H9 (cell line): ENCODE measurements at regions not wholly inside any gene's neighbourhood (a gene's known extent, or its start where the extent isn't known, plus 50 kb on each side); places are given as distances from the start of the nearest gene placed in this dataset.

ENCODE experiments used
- DNase-seq: peaks from one replicate; pipeline ENCODE4 v3.0.0-alpha.2; 2017
- H2AFZ ChIP-seq: one replicate; pipeline ENCODE4 v1.6.1; 2013; ENCODE audit warnings: mild to moderate bottlenecking, low read length, control low read depth, moderate library complexity
- H2AK5ac ChIP-seq: 2 replicates; pipeline ENCODE4 v1.6.1; 2013; ENCODE audit warnings: low read length, control low read depth, mixed read lengths; ENCODE audit not compliant: insufficient read length
- H2BK120ac ChIP-seq: one replicate; pipeline ENCODE4 v1.6.1; 2013; ENCODE audit warnings: low read depth, mild to moderate bottlenecking, low read length, control low read depth, inconsistent platforms; ENCODE audit not compliant: poor library complexity, severe bottlenecking
- H2BK12ac ChIP-seq: 2 replicates; pipeline ENCODE4 v1.6.1; 2013; ENCODE audit warnings: low read length, control low read depth, mixed read lengths, low read depth; ENCODE audit not compliant: insufficient read length
- H2BK15ac ChIP-seq: 2 replicates; pipeline ENCODE4 v1.6.1; 2013; ENCODE audit warnings: low read depth, low read length, control low read depth
- H2BK20ac ChIP-seq: one replicate; pipeline ENCODE4 v1.6.1; 2013; ENCODE audit warnings: low read depth, mild to moderate bottlenecking, low read length, control low read depth, inconsistent platforms; ENCODE audit not compliant: poor library complexity, severe bottlenecking
- H2BK5ac ChIP-seq: 2 replicates; pipeline ENCODE4 v1.6.1; 2013; ENCODE audit warnings: low read length, control low read depth, mixed read lengths; ENCODE audit not compliant: insufficient read length
- H3K14ac ChIP-seq: 2 replicates; pipeline ENCODE4 v1.6.1; 2013; ENCODE audit warnings: low read length, control low read depth; ENCODE audit not compliant: insufficient read depth
- H3K18ac ChIP-seq: 2 replicates; pipeline ENCODE4 v1.6.1; 2013; ENCODE audit warnings: low read depth, mild to moderate bottlenecking, mixed read lengths, low read length, control low read depth; ENCODE audit not compliant: insufficient read length
- H3K23ac ChIP-seq: 2 replicates; pipeline ENCODE4 v1.6.1; 2013; ENCODE audit warnings: low read length, control low read depth, mixed read lengths, low read depth; ENCODE audit not compliant: insufficient read length
- H3K23me2 ChIP-seq: 2 replicates; pipeline ENCODE4 v1.6.1; 2013; ENCODE audit warnings: low read depth, mild to moderate bottlenecking, mixed read lengths, low read length, control low read depth; ENCODE audit not compliant: insufficient read length, poor library complexity, severe bottlenecking
- H3K27ac ChIP-seq: 2 replicates; pipeline ENCODE4 v1.5.1; 2013; ENCODE audit warnings: low read length, control low read depth, mixed read lengths, low read depth; ENCODE audit not compliant: insufficient read length
- H3K27me3 ChIP-seq: 2 replicates; pipeline ENCODE4 v1.6.1; 2013; ENCODE audit warnings: low read length, control low read depth, inconsistent platforms; ENCODE audit not compliant: insufficient read depth
- H3K4ac ChIP-seq: 2 replicates; pipeline ENCODE4 v1.6.1; 2013; ENCODE audit warnings: low read depth, mild to moderate bottlenecking, control low read depth, inconsistent platforms, low read length, moderate library complexity
- H3K4me1 ChIP-seq: 2 replicates; pipeline ENCODE4 v1.6.1; 2013; ENCODE audit warnings: low read length, control low read depth, inconsistent platforms; ENCODE audit not compliant: insufficient read depth
- H3K4me2 ChIP-seq: 2 replicates; pipeline ENCODE4 v1.6.1; 2013; ENCODE audit warnings: low read length, control low read depth, mixed read lengths; ENCODE audit not compliant: insufficient read length, insufficient read depth
- H3K56ac ChIP-seq: 2 replicates; pipeline ENCODE4 v1.6.1; 2013; ENCODE audit warnings: low read depth, mild to moderate bottlenecking, mixed read lengths, low read length, control low read depth; ENCODE audit not compliant: insufficient read length
- H3K79me1 ChIP-seq: 2 replicates; pipeline ENCODE4 v1.6.1; 2013; ENCODE audit warnings: low read depth, mild to moderate bottlenecking, moderate library complexity, low read length, control low read depth, inconsistent platforms; ENCODE audit not compliant: insufficient read depth, poor library complexity, severe bottlenecking
- H3K79me2 ChIP-seq: 2 replicates; pipeline ENCODE4 v1.6.1; 2013; ENCODE audit warnings: low read length, control low read depth, inconsistent platforms; ENCODE audit not compliant: insufficient read depth
- H3K9ac ChIP-seq: 2 replicates; pipeline ENCODE4 v1.6.1; 2013; ENCODE audit warnings: low read length, control low read depth, mixed read lengths; ENCODE audit not compliant: insufficient read length; ENCODE audit errors: extremely low read depth
- H3K9me3 ChIP-seq: one replicate; pipeline ENCODE4 v1.6.1; 2013; ENCODE audit warnings: low read depth, low read length, inconsistent platforms; ENCODE audit not compliant: control insufficient read depth
- H3T11ph ChIP-seq: one replicate; pipeline ENCODE4 v1.6.1; 2013; ENCODE audit warnings: mild to moderate bottlenecking, low read length, control low read depth, inconsistent platforms
- H4K20me1 ChIP-seq: one replicate; pipeline ENCODE4 v1.6.1; 2013; ENCODE audit not compliant: control insufficient read depth, insufficient read length, insufficient read depth
- H4K5ac ChIP-seq: 2 replicates; pipeline ENCODE4 v1.6.1; 2013; ENCODE audit warnings: low read depth, mild to moderate bottlenecking, mixed read lengths, low read length, control low read depth; ENCODE audit not compliant: insufficient read length
- H4K8ac ChIP-seq: replicated peaks from 2 replicates; pipeline ENCODE4 v1.6.1; 2013; ENCODE audit warnings: low read length, control low read depth, mixed read lengths, low read depth; ENCODE audit not compliant: insufficient read length
- H4K91ac ChIP-seq: 2 replicates; pipeline ENCODE4 v1.6.1; 2013; ENCODE audit warnings: low read depth, mild to moderate bottlenecking, moderate library complexity, mixed read lengths, low read length, control low read depth; ENCODE audit not compliant: insufficient read length
- H3K27ac Mint-ChIP-seq, 3 experiments: 2 replicates in 2 of 3; 3 replicates in 1 of 3; pipeline ENCODE4 v1.8.0; 2020 to 2021; ENCODE audit warnings: mixed read lengths in 3 of 3, mild to moderate bottlenecking in 1 of 3, moderate library complexity in 1 of 3
- H3K27me3 Mint-ChIP-seq: 2 replicates; pipeline ENCODE4 v1.8.0; 2021; ENCODE audit warnings: low read depth, mild to moderate bottlenecking, moderate library complexity, mixed read lengths
- H3K36me3 Mint-ChIP-seq, 3 experiments: 2 replicates in 2 of 3; 3 replicates in 1 of 3; pipeline ENCODE4 v1.8.0; 2020 to 2021; ENCODE audit warnings: low read depth in 3 of 3, mixed read lengths in 3 of 3; ENCODE audit not compliant: insufficient read depth in 1 of 3
- H3K4me1 Mint-ChIP-seq, 2 experiments: 2 replicates each; pipeline ENCODE4 v1.8.0; 2020; ENCODE audit warnings: mixed read lengths in 2 of 2
- H3K4me3 Mint-ChIP-seq, 2 experiments: 2 replicates in 1 of 2; 3 replicates in 1 of 2; pipeline ENCODE4 v1.8.0; 2020 to 2021; ENCODE audit warnings: mild to moderate bottlenecking in 2 of 2, mixed read lengths in 2 of 2, moderate library complexity in 1 of 2
- H3K9me3 Mint-ChIP-seq, 2 experiments: 2 replicates in 1 of 2; 3 replicates in 1 of 2; pipeline ENCODE4 v1.8.0; 2020; ENCODE audit warnings: mild to moderate bottlenecking in 2 of 2, mixed read lengths in 2 of 2, moderate library complexity in 1 of 2
- CTCF ChIP-seq: fragments of 200-600 bp; sonication (generic); conservative IDR thresholded peaks from 3 replicates; pipeline ENCODE4 v1.8.0; 2021; ENCODE audit warnings: antibody characterized with exemption, mild to moderate bottlenecking

- peaks cover 18% of the 10 kb centered on the region for H3K27me3 Mint-ChIP-seq
These were observed 431.2 kb downstream of the CDH26 start for GRCh38 chr20:60389441-60389840.

More at GRCh38 chr20:60389441-60389840, 431.2 kb downstream of the CDH26 start:
- H3K27me3 ChIP-seq = no peaks in the 10 kb centered on the region
- no peak overlapping the region for H3K14ac ChIP-seq
- H4K20me1 ChIP-seq = no peaks in the 10 kb centered on the region
- no peak overlapping the region for H2AK5ac ChIP-seq
- no peak overlapping the region for H3K9ac ChIP-seq
- no peaks in the 10 kb centered on the region for H3K4me1 ChIP-seq
- H4K91ac ChIP-seq = no peak overlapping the region
- H3T11ph ChIP-seq = no peak overlapping the region
- H3K79me1 ChIP-seq = no peaks in the 10 kb centered on the region
- no peak overlapping the region for H4K5ac ChIP-seq
- no peak overlapping the region for H2BK120ac ChIP-seq
- no peak overlapping the region for H3K23ac ChIP-seq
- peaks cover 0 to 5% of the 10 kb centered on the region in 2 experiments; a peak in 2 of 5 replicates for H3K9me3 Mint-ChIP-seq
- no peak overlapping the region for H3K27ac Mint-ChIP-seq
- no peak overlapping the region for H4K8ac ChIP-seq
- no peaks in the 10 kb centered on the region for H3K23me2 ChIP-seq
- H3K18ac ChIP-seq = no peak overlapping the region
- H2BK15ac ChIP-seq = no peak overlapping the region
- no peak overlapping the region for H2AFZ ChIP-seq
- no peaks in the 10 kb centered on the region for H3K36me3 Mint-ChIP-seq
- H3K4me1 Mint-ChIP-seq = no peaks in the 10 kb centered on the region
- TF ChIP-seq CTCF = no peak
- no peaks in the 10 kb centered on the region for H3K9me3 ChIP-seq
- H3K4ac ChIP-seq = no peak overlapping the region
- H3K56ac ChIP-seq = no peak overlapping the region
- no peak overlapping the region for H3K4me2 ChIP-seq
- no peak overlapping the region for H3K4me3 Mint-ChIP-seq
- no peak overlapping the region for H2BK20ac ChIP-seq
- no peak overlapping the region for H2BK5ac ChIP-seq
- no peak overlapping the region for H2BK12ac ChIP-seq
- no peaks in the 10 kb centered on the region for H3K79me2 ChIP-seq
- DNase-seq = no peak
- no peak overlapping the region for H3K27ac ChIP-seq
